Left ventricle myocardium inferior (tissue), 1 donor: ENCODE measurements at regions not wholly inside any gene's neighbourhood (a gene's known extent, or its start where the extent isn't known, plus 50 kb on each side); places are given as distances from the start of the nearest gene placed in this dataset.

Experiments used
- DNase-seq: peaks from one replicate; pipeline ENCODE4 v3.0.0-alpha.2; 2020
- H3K27ac ChIP-seq: fragments of 200-600 bp; replicated peaks from 2 replicates; pipeline ENCODE4 v1.8.0; 2021
- H3K27me3 ChIP-seq: fragments of 200-600 bp; 2 replicates; pipeline ENCODE4 v1.8.0; 2021; ENCODE audit warnings: low read depth
- H3K36me3 ChIP-seq: fragments of 200-600 bp; 2 replicates; pipeline ENCODE4 v1.8.0; 2021
- H3K4me1 ChIP-seq: fragments of 200-600 bp; 2 replicates; pipeline ENCODE4 v1.8.0; 2021
- H3K4me3 ChIP-seq: fragments of 200-600 bp; 2 replicates; pipeline ENCODE4 v1.8.0; 2021; ENCODE audit warnings: mild to moderate bottlenecking, moderate library complexity
- H3K9me3 ChIP-seq: fragments of 200-600 bp; replicated peaks from 2 replicates; pipeline ENCODE4 v1.8.0; 2021
- CTCF ChIP-seq: fragments of 200-600 bp; IDR thresholded peaks from 2 replicates; pipeline ENCODE4 v1.8.0; 2021; ENCODE audit warnings: antibody characterized with exemption, mild to moderate bottlenecking, borderline replicate concordance
- intact Hi-C: fragments of 100-400 bp; cut with micrococcal nuclease; formaldehyde crosslinking; loops from one replicate; pipeline ENCODE4 v1.11.0; 2022
- donor health status: DM: no; HTN: yes; CAD: no; lungs with severe emphysema.

GRCh38 chr20:12715371-12715770 lies 293.4 kb upstream of the SPTLC3 start:
- H3K36me3 ChIP-seq = no peaks in the 10 kb centered on the region
- H3K27ac ChIP-seq = no peak overlapping the region
- H3K27me3 ChIP-seq = no peaks in the 10 kb centered on the region
- no peak for TF ChIP-seq CTCF
- intact Hi-C loops = no loop called here
- no peak for DNase-seq
- H3K9me3 ChIP-seq = no peaks in the 10 kb centered on the region
- no peak overlapping the region for H3K4me3 ChIP-seq
- H3K4me1 ChIP-seq = no peaks in the 10 kb centered on the region

DNA sequence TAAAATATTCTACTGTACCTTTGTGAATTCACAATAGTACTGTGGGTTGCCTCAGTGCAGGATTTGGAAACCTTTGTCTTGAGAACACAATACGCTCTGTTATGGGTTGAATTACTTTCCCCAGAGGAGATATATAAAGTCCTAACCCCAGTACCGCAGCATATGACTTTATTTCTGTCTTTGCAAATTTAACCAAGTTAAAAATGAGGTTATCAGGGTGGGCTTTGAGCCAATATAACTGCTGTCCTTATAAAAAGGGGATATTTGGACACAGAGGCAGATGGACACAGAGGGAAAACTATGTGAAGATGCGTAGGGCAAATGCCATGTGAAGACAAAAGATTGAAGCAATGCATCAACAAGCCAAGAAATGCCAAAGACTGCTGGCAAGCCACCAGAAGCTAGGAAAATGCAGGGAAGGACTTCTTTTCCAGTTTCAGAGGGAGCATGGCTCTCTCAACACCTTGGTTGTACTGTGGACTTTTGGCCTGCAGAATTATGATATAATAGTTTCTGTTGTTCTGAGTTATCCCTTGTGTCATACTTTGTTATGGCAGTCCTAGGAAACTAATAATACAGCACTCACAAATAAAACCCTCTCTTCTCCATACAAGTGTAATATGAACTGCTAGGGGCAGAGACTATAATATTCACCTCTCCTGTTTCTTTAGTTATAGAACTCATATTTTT lies 292.6 kb upstream of the SPTLC3 start:
- no peak for TF ChIP-seq CTCF
- H3K27me3 ChIP-seq = no peaks in the 10 kb centered on the region
- H3K4me1 ChIP-seq = no peaks in the 10 kb centered on the region
- H3K27ac ChIP-seq = no peak overlapping the region
- intact Hi-C loops = no loop called here
- no peaks in the 10 kb centered on the region for H3K9me3 ChIP-seq
- no peaks in the 10 kb centered on the region for H3K36me3 ChIP-seq
- no peak for DNase-seq
- H3K4me3 ChIP-seq = no peak overlapping the region

DNA sequence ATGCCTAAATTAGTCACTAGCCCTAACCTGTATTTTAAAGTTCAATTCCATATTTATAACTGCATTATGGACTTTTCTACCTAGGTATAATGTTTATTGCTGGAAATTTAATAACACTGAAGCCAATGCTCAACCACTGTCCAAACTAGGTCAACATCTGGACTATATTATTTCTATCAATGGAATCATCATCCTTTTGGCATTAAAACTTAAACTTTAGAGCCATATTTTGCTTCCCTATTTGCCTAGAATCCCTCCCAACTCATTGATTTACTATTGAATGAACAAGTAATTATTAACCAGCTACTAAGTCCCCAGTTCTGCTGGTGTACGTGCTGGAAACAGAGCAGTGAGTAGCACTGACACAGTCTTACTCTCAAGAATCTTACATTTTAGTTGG lies 291.7 kb upstream of the SPTLC3 start:
- intact Hi-C loops = no loop called here
- no peak for TF ChIP-seq CTCF
- H3K27me3 ChIP-seq = no peaks in the 10 kb centered on the region

DNA sequence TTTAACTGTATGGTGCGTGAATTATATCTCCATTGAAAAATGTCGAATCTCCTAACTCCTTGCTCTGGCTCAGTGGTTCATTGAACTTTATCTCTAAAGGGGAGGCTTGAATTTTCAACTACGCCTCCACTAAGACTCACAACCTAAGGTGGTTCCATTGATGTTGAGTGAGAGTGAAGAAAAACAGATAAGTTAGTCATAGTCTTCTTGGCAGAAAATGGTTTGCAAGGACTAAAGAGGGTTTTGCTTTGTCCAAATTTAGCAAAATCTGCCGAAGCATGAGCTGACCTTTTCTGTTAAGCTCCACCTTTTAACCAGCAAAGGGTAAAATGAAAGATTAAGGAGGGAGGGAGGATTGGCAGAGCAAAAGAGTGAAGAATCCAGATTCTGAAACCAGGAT lies 290.2 kb upstream of the SPTLC3 start:
- Histone ChIP-seq H3K27me3 (no peaks in the 10 kb centered on the region), H3K4me1 (no peaks in the 10 kb centered on the region), H3K9me3 (no peaks in the 10 kb centered on the region), H3K36me3 (no peaks in the 10 kb centered on the region), H3K27ac (no peak overlapping the region), H3K4me3 (no peak overlapping the region)
- intact Hi-C loops = no loop called here
- no peak for DNase-seq
- TF ChIP-seq CTCF = no peak

More for the DNA sequence above, 291.7 kb upstream of the SPTLC3 start:
- Histone ChIP-seq H3K4me3 (no peak overlapping the region), H3K9me3 (no peaks in the 10 kb centered on the region), H3K27ac (no peak overlapping the region), H3K4me1 (no peaks in the 10 kb centered on the region), H3K36me3 (no peaks in the 10 kb centered on the region)
- DNase-seq = no peak

- no peaks in the 10 kb centered on the region for H3K9me3 ChIP-seq
- no peak overlapping the region for H3K4me3 ChIP-seq
- no peaks in the 10 kb centered on the region for H3K4me1 ChIP-seq
- intact Hi-C loops = no loop called here
- H3K27me3 ChIP-seq = no peaks in the 10 kb centered on the region
- no peak for DNase-seq
- no peak overlapping the region for H3K27ac ChIP-seq
- no peaks in the 10 kb centered on the region for H3K36me3 ChIP-seq
- no peak for TF ChIP-seq CTCF
Measured at GRCh38 chr20:12721636-12722035, 287.1 kb upstream of the SPTLC3 start.

DNA sequence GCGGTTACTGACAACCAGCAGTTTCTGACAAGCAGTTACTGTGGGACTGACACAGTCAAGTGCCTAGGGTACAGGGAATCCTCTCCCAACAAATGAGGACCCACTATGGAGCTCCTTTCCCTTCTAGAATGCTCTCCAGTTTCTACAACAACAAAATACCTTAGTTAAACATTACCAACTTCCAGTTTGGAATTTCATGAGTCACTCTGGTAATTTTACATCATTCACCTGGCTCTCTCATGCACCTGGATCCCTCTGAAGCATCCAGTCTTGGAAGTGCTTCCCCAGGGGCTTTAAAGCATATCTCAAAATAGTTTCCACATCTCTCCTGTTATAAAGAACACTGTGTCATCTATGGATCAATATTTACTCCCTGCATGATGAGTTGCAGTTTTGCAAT lies 286.7 kb upstream of the SPTLC3 start:
- Histone ChIP-seq H3K27me3 (no peaks in the 10 kb centered on the region), H3K9me3 (no peaks in the 10 kb centered on the region), H3K4me3 (no peak overlapping the region), H3K36me3 (no peaks in the 10 kb centered on the region), H3K27ac (no peak overlapping the region), H3K4me1 (no peaks in the 10 kb centered on the region)
- DNase-seq = no peak
- TF ChIP-seq CTCF = no peak
- intact Hi-C loops = no loop called here
